Activated CD4-positive, alpha-beta T cell treated with anti-CD3 and anti-CD28 coated beads, Interleukin-2, amount 50 U/mL, for 48 hours (primary cell): ENCODE measurements at regions not wholly inside any gene's neighbourhood (a gene's known extent, or its start where the extent isn't known, plus 50 kb on each side); places are given as distances from the start of the nearest gene placed in this dataset.

Experiments
- DNase-seq, 2 experiments: peaks; one replicate each; pipeline ENCODE4 v3.0.0-alpha.2; 2020

GRCh38 chr5:18119156-18119785, 485.0 kb downstream of the TAF11L14 start:
- no peak for DNase-seq

- DNase-seq, result no peak
These were observed 507.0 kb downstream of the TAF11L14 start for GRCh38 chr5:18141222-18141621.

DNA sequence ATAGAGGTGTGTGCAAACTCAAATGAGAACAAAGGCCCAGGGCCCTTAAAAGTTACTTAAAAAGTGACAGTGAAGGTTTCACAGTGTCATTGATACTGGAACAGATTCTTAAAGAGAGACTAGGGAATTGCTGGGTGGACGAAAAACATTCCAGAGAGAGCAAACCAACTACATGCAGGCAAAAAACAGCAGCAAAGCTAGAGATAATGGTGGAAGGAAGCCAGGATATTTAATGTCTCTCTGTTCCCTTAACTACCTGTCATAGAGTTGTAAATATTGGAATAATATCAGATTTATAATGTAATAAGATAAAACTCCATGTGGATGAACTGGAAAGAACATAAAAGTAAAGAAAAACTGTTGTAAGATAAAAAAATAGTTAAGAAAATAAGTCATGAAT, 508.6 kb downstream of the TAF11L14 start:
- DNase-seq, result no peak

DNA sequence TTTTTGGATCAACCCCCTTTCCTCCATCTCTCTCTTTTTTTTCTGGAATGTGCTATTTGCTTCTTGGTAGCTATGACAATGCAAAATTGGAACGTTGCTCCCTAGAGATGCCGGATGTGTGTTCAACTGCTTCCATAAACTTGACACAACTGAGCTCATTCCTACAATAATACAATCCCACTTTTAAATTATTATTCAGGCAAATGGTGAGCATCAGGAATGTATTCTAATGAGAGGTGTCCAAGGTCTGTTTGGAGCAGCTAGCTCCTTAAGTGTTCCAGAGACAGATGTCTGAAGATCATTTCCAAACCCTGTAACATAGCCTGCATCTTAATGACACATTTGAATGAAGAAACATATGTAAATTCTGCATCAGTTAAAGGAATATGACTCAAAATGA, 518.4 kb downstream of the TAF11L14 start:
- no peak for DNase-seq

DNA sequence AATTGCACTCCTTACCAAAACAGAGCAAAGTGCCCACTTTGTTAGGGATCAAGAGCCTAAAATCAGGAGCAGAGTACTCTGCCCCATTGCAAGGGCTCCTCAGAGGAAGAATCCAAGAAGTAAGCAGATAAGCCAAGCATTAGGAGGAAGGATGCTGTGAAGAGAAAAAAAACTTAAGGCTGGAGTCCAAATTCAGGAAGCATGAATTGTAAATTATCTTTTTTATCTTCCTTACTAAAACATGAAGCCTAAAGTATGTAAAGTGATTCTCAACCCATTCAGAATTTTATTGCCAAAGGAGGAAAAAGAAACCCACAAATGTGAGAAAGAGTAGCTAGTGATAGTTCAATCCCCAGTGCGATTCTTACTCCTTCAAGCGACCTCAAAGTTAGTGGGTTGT, 523.9 kb downstream of the TAF11L14 start:
- DNase-seq, result no peak

DNA sequence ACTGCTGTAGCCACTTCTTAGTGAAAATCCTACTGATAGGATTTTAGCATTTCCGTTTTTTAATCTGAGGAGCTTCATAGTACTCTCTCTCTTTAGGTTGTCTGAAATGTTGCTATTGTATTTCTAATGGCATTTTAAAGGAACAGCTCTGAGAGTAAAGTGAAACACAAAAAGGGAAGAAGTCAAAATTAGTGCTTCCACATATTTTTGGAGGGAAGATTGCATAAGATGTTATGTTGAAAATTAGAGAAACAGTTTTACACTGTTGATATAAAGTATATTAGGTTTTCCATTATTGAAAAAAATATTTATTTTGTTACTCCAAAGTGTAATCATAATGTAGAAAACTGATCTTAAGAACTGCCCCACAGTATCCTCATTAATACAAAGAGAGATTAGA, 525.1 kb downstream of the TAF11L14 start:
- no peak for DNase-seq

DNA sequence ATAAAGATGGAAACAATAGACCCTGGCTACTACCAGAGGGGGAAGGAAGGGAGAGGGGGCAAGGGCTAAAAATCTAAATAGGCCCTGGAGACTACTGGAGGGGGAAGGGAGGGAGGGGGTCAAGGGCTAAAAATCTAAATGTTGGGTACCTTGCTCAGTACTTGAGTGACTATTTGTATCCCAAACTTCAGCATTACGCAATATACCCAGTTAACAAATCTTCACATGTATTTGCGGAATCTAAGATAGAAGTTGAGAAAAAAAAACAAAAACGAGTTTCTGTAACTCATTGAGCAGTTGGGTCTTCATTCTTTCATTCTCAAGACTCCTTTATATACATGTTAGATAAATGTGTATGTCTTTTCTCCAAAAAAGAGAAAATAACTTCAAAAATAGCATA, 537.4 kb downstream of the TAF11L14 start:
- no peak for DNase-seq

- DNase-seq, result no peak
These were observed 545.3 kb downstream of the TAF11L14 start for GRCh38 chr5:18179579-18179978.

DNA sequence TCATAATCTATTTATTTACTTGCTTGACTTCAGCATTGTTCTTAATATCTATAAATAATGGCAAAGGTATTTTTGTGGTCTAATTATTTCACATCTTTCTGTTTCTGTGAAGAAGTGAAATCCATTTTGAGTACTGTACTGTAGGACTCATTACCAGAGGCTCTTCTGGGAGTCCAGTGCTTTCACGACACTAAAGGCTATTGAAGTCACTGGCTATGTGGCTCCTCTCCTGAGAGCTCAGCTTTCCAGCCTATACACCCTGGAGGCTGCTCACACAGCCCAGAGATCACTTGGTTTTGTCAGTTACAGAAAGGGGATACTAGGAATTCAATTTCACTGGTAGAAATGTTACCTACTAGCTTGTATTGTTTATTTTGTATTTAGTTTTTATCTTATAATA, 547.3 kb downstream of the TAF11L14 start:
- no peak for DNase-seq

GRCh38 chr5:18195910-18196309, 561.6 kb downstream of the TAF11L14 start:
- no peak for DNase-seq

DNA sequence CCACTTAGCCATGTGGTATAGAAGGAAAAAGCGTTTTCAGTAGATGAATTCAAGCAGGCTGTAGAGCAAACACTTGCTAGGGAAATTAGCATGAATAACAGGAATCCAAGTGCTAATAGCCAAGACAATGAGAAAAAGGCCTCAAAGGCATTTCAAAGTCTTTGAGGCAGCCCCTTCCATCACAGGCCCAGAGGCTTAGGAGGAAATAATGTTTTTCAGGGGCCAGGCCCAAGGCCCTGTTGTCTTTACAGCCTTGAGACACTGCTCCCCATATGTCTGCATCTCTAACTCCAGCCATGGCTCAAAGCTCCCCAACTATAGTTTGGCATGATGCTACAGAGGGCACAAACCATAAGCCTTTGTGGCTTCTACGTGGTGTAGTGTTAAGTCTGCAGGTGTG, 563.5 kb downstream of the TAF11L14 start:
- no peak for DNase-seq

- DNase-seq, result no peak
These were observed 567.9 kb downstream of the TAF11L14 start for GRCh38 chr5:18202164-18202563.

DNA sequence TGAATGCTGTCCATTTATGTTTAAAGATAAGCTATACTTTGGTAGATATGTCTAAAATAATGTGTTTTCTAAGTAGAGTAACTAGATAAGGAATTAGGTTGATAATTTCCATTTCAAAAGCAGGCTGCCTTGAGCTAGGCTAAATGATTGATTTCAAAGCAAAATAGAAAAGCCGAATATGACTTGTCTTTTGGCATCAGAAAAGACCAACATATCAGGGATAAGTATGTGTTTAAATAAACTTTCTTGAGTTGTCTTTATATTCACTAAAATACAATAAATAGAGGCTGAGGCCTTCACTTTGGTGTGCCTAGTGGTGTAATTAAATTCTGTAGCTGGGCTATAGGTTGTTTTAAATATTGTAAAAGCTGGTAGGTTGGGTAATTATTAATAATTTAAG, 569.0 kb downstream of the TAF11L14 start:
- no peak for DNase-seq

GRCh38 chr5:18213666-18214065, 579.4 kb downstream of the TAF11L14 start:
- no peak for DNase-seq

DNA sequence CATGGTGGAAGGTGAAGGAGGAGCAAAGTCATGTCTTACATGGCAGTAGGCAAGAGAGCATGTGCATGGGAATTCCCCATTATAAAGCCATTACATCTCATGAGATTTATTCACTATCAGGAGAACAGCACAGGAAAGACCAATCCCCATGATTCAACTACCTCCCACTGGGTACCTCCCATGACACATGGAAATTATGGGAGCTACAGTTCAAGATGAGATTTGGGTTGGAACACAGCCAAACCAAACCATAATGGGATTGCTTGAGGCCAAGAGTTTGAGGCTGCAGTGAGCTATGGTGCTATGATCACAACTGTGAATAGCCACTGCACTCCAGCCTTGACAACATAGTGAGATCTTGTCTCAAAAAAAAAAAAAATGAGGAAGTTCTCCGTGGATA, 581.8 kb downstream of the TAF11L14 start:
- no peak for DNase-seq

DNA sequence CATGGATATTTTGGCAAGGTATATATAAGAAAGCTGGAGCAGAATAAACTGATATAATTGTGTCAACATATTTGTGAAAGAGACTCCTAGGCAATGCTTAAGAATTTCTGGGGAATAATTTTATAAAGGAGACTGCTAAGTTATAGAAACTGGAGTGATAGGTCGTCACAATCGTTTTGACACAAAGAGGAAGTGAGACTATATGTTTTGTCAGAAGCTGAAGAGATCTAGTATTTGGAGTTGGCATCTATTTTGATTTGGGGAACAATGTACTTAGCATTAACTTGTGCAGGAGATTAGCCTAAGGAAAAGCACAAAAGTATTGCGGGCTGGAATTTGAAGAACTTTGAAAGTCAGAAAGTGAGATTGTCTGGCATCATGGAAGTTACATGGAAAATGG, 582.5 kb downstream of the TAF11L14 start:
- no peak for DNase-seq

GRCh38 chr5:18219241-18219640, 585.0 kb downstream of the TAF11L14 start:
- no peak for DNase-seq

GRCh38 chr5:18220631-18221030, 586.4 kb downstream of the TAF11L14 start:
- no peak for DNase-seq

DNA sequence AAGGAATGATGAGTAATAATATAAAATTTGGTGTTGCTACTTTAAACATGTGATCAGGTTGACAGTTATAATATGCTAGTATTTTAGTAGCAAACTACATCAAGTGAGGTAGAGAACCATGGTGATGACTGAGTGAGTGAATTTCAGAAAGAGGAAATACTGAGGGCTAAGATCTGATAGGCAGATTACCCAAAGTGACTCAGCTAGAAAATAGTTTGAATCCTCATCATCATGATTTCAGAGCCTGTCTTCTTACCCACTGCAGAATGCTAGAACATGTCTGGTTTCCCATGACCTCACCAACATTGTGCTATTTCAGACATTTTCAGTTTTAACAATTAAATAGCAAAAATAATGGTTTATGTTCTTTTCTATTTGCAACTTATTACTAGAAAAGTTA, 602.1 kb downstream of the TAF11L14 start:
- DNase-seq, result no peak

DNA sequence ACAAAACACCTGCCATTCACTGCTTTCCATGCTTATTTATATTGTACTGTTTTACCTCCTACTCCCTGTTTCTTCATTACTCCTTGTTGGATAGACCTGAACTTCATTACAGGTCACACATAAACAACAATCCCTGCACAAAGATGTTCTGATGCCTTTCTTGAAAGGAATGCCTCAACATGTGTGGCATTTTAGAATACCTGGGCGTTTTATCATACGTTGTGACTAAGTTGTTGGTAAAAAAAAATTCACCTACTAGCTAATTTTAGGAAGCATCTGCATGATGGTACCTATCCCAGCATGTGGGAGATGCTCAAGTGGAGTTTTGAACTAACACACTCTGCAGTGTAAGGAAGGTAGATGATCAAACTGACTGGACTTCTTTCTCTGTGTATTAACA, 604.1 kb downstream of the TAF11L14 start:
- no peak for DNase-seq

DNA sequence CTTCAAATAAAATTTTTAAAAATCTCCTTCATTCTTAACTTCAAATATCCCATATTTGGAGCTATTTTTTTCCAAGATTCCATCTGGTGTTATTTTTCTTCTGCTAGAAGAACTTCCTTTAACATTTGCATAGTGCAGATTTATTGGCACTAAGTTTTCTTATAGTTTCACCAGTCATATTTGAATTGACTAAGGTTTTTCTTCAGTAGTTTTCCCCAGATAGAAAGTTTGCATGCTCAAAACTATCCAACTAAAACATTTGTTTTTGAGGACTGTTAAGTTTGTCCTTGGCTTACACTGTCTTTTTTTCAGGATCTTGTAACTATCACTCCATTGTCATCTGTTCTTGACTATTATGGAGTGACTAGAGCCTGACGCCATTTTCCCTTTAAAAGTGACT, 606.7 kb downstream of the TAF11L14 start:
- no peak for DNase-seq

DNA sequence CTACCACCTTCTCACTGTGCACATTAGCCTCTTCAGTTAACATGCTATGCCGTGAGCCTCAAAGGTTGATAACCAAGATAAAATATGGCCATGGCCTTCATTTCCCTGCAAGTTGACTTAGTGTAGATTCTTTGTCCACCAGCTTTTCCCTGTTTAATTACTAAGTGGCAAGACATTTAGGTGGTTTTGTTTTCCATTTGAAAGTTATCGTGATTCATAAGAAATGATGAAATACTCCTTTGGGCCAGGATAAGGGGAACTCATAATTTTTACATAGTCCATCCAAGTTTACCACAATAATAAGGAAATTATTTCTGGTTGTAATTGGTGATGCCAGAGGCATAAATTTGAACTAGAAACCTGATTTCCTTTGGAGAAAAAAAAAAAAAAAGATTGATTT, 609.6 kb downstream of the TAF11L14 start:
- no peak for DNase-seq

DNA sequence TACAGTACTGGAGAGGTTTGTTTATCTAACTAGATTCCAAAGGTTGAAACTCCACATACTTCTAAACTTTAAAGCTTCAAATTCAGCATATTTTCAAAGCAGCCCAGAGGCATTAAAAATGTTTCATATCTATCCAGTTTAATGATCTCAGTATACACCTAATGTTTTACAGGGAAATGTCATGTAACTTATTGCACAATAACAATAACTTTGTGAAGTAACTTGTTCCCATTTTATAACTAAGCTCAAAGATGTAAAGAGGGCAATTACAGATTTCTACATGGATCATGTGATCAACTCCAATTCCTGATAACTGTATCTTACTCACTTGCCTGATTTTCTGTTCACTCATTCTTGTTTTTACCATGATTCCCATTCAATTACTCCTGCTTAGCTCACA, 610.0 kb downstream of the TAF11L14 start:
- DNase-seq, result no peak

DNA sequence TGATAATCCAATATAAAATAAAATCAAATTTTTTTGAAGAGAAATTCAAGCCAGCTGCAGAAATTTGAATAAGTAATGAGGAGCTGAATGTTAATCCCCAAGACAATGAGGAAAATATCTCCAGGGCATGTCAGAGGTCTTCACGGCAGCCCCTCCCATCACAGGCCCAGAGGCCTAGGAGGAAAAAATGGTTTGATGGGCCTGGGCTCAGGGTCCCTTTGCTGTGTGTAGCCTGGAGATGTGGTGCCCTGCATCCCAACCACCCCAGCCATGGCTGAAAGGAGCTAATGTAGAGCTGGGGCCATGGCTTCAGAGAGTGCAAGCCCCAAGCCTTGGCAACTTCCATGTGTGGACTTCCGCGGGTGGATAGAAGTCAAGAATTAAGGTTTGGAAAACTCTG, 618.3 kb downstream of the TAF11L14 start:
- DNase-seq, result no peak

- DNase-seq, result no peak
These were observed 630.0 kb downstream of the TAF11L14 start for GRCh38 chr5:18264126-18264882.
